Neural cell (in vitro differentiated cells): ENCODE measurements at regions not wholly inside any gene's neighbourhood (a gene's known extent, or its start where the extent isn't known, plus 50 kb on each side); places are given as distances from the start of the nearest gene placed in this dataset.

Source experiments
- H2AFZ ChIP-seq: fragments of 200-600, 300-800 bp; sonication (generic), shearing (Covaris generic); 2 replicates; pipeline ENCODE4 v1.6.0; 2014; ENCODE audit warnings: low read depth, mild to moderate bottlenecking, antibody characterized with exemption, low read length, moderate library complexity
- H3F3A ChIP-seq: fragments of 200-600 bp; shearing (Covaris generic); 2 replicates; pipeline ENCODE4 v1.6.1; 2016; ENCODE audit warnings: mild to moderate bottlenecking, moderate library complexity, mixed read lengths, antibody characterized with exemption, low read length; ENCODE audit not compliant: insufficient read depth, poor library complexity, severe bottlenecking
- H3K27ac ChIP-seq: fragments of 200-600, 300-800 bp; sonication (generic), shearing (Covaris generic); 2 replicates; pipeline ENCODE4 v1.5.1; 2014; ENCODE audit warnings: mild to moderate bottlenecking, low read length, moderate library complexity
- H3K27me3 ChIP-seq: fragments of 300-800, 200-600 bp; sonication (generic), shearing (Covaris generic); 2 replicates; pipeline ENCODE4 v1.6.0; 2014; ENCODE audit warnings: mild to moderate bottlenecking, low read depth, low read length, moderate library complexity; ENCODE audit not compliant: insufficient read depth
- H3K36me3 ChIP-seq: fragments of 300-800, 200-600 bp; sonication (generic), shearing (Covaris generic); 2 replicates; pipeline ENCODE4 v1.5.1; 2014; ENCODE audit warnings: mild to moderate bottlenecking, antibody characterized with exemption, low read length, moderate library complexity; ENCODE audit not compliant: insufficient read depth
- H3K4me2 ChIP-seq: fragments of 300-800, 200-600 bp; sonication (generic), shearing (Covaris generic); 2 replicates; pipeline ENCODE4 v1.6.0; 2014; ENCODE audit warnings: mild to moderate bottlenecking, low read length
- H3K4me3 ChIP-seq: fragments of 300-800, 200-600 bp; sonication (generic), shearing (Covaris generic); 2 replicates; pipeline ENCODE4 v1.5.1; 2014; ENCODE audit warnings: mild to moderate bottlenecking, low read length, moderate library complexity
- H3K79me2 ChIP-seq: fragments of 200-600 bp; shearing (Covaris generic); replicated peaks from 2 replicates; pipeline ENCODE4 v1.6.0; 2014; ENCODE audit warnings: mild to moderate bottlenecking, low read length, moderate library complexity; ENCODE audit not compliant: insufficient read depth
- H3K9ac ChIP-seq: fragments of 300-800, 200-600 bp; sonication (generic), shearing (Covaris generic); 2 replicates; pipeline ENCODE4 v1.6.1; 2016; ENCODE audit warnings: mild to moderate bottlenecking, low read length, mixed read lengths
- H3K9me2 ChIP-seq: fragments of 200-600 bp; shearing (Covaris generic); 2 replicates; pipeline ENCODE4 v1.6.1; 2016; ENCODE audit warnings: mild to moderate bottlenecking, low read length, mixed read lengths; ENCODE audit not compliant: insufficient read depth
- H3K9me3 ChIP-seq: fragments of 200-600, 300-800 bp; sonication (generic), shearing (Covaris generic); 2 replicates; pipeline ENCODE4 v1.6.1; 2016; ENCODE audit warnings: mild to moderate bottlenecking, mixed run types, low read length, moderate library complexity, mixed read lengths
- H4K20me1 ChIP-seq: fragments of 200-600 bp; shearing (Covaris generic); 2 replicates; pipeline ENCODE4 v1.6.1; 2016; ENCODE audit warnings: mild to moderate bottlenecking, mixed run types; ENCODE audit not compliant: insufficient read depth
- CTCF ChIP-seq: fragments of 450-650 bp; IDR thresholded peaks from 2 replicates; pipeline ENCODE4 v1.5.1; 2014; ENCODE audit warnings: antibody characterized with exemption, mild to moderate bottlenecking, moderate library complexity; ENCODE audit not compliant: poor library complexity, severe bottlenecking
- EP300 ChIP-seq: fragments of 450-650 bp; conservative IDR thresholded peaks from 2 replicates; pipeline ENCODE4 v1.6.1; 2014; ENCODE audit warnings: antibody characterized with exemption, mild to moderate bottlenecking, moderate library complexity; ENCODE audit not compliant: poor library complexity, severe bottlenecking
- EZH2 ChIP-seq: fragments of 200-600, 300-800 bp; shearing (Covaris generic), sonication (generic); IDR thresholded peaks from 2 replicates; pipeline ENCODE4 v1.6.1; 2014; ENCODE audit warnings: antibody characterized with exemption, low read length, borderline replicate concordance, mild to moderate bottlenecking; ENCODE audit not compliant: insufficient read depth, poor library complexity, severe bottlenecking
- MXI1 ChIP-seq: fragments of 450-650 bp; conservative IDR thresholded peaks from 2 replicates; pipeline ENCODE4 v1.6.1; 2014; ENCODE audit warnings: antibody characterized with exemption, mild to moderate bottlenecking; ENCODE audit not compliant: poor library complexity, severe bottlenecking
- POLR2AphosphoS5 ChIP-seq: IDR thresholded peaks from 2 replicates; pipeline ENCODE4 v1.6.1; 2012
- RAD21 ChIP-seq: fragments of 450-650 bp; conservative IDR thresholded peaks from 2 replicates; pipeline ENCODE4 v1.6.1; 2014; ENCODE audit warnings: antibody characterized with exemption, mild to moderate bottlenecking, moderate library complexity
- REST ChIP-seq: IDR thresholded peaks from 2 replicates; pipeline ENCODE4 v1.6.1; 2012; ENCODE audit warnings: borderline replicate concordance
- SMC3 ChIP-seq: fragments of 450-650 bp; conservative IDR thresholded peaks from 2 replicates; pipeline ENCODE4 v1.6.1; 2014; ENCODE audit warnings: antibody characterized with exemption, mild to moderate bottlenecking, moderate library complexity; ENCODE audit not compliant: poor library complexity
- TAF1 ChIP-seq: IDR thresholded peaks from 2 replicates; pipeline ENCODE4 v1.6.1; 2012; ENCODE audit warnings: low read depth

- no peak for TF ChIP-seq EZH2
- TF ChIP-seq POLR2AphosphoS5 = no peak
- no peak for TF ChIP-seq REST
- TF ChIP-seq SMC3 = no peak
- TF ChIP-seq CTCF = no peak
- no peak for TF ChIP-seq RAD21
- TF ChIP-seq EP300 = no peak
- TF ChIP-seq TAF1 = no peak
- no peak for TF ChIP-seq MXI1
- Histone ChIP-seq H3K27ac (no peak overlapping the region), H3F3A (no peaks in the 10 kb centered on the region), H2AFZ (no peak overlapping the region), H3K36me3 (no peaks in the 10 kb centered on the region), H3K4me3 (no peak overlapping the region), H3K9me3 (no peaks in the 10 kb centered on the region), H3K9ac (no peak overlapping the region), H3K4me2 (no peak overlapping the region), H4K20me1 (no peaks in the 10 kb centered on the region), H3K27me3 (no peaks in the 10 kb centered on the region), H3K79me2 (no peaks in the 10 kb centered on the region), H3K9me2 (no peaks in the 10 kb centered on the region)
These were observed 641.4 kb downstream of the BRD1 start for GRCh38 chr22:49186293-49186692.

- Histone ChIP-seq H3K4me3 (no peak overlapping the region), H3K79me2 (no peaks in the 10 kb centered on the region), H3K4me2 (no peak overlapping the region), H3K27ac (no peak overlapping the region), H3K27me3 (no peaks in the 10 kb centered on the region), H4K20me1 (no peaks in the 10 kb centered on the region), H3K9me2 (no peaks in the 10 kb centered on the region), H3F3A (no peaks in the 10 kb centered on the region), H3K36me3 (no peaks in the 10 kb centered on the region), H2AFZ (no peak overlapping the region), H3K9ac (no peak overlapping the region), H3K9me3 (no peaks in the 10 kb centered on the region)
- TF ChIP-seq TAF1 = no peak
These were observed 642.2 kb downstream of the BRD1 start for GRCh38 chr22:49185312-49185969.

GRCh38 chr22:49184736-49185135 is 642.9 kb downstream of the BRD1 start:
- Histone ChIP-seq H3K9me3 (no peaks in the 10 kb centered on the region), H3K9me2 (no peaks in the 10 kb centered on the region), H3K4me3 (no peak overlapping the region), H3K27me3 (no peaks in the 10 kb centered on the region), H4K20me1 (no peaks in the 10 kb centered on the region), H3K9ac (no peak overlapping the region), H3K27ac (no peak overlapping the region), H3K36me3 (no peaks in the 10 kb centered on the region), H3K4me2 (no peak overlapping the region), H3K79me2 (no peaks in the 10 kb centered on the region), H2AFZ (no peak overlapping the region), H3F3A (no peaks in the 10 kb centered on the region)
- TF ChIP-seq POLR2AphosphoS5 = no peak
- no peak for TF ChIP-seq REST
- no peak for TF ChIP-seq SMC3
- TF ChIP-seq RAD21 = no peak
- TF ChIP-seq MXI1 = no peak
- TF ChIP-seq TAF1 = no peak
- TF ChIP-seq EP300 = no peak
- no peak for TF ChIP-seq EZH2
- TF ChIP-seq CTCF = no peak
